Hepatocyte (in vitro differentiated cells): ENCODE measurements at regions not wholly inside any gene's neighbourhood (a gene's known extent, or its start where the extent isn't known, plus 50 kb on each side); places are given as distances from the start of the nearest gene placed in this dataset.

Source experiments
- DNase-seq: peaks from one replicate; pipeline ENCODE4 v3.0.0-alpha.2; 2016; ENCODE audit warnings: low spot score
- H2AFZ ChIP-seq: fragments of 200-600 bp; sonication (generic); 2 replicates; pipeline ENCODE4 v1.6.0; 2016; ENCODE audit warnings: antibody characterized with exemption, mild to moderate bottlenecking
- H3K27ac ChIP-seq: fragments of 200-600 bp; sonication (generic); 2 replicates; pipeline ENCODE4 v1.5.1; 2016; ENCODE audit warnings: mild to moderate bottlenecking
- H3K27me3 ChIP-seq: fragments of 200-600 bp; sonication (generic); 2 replicates; pipeline ENCODE4 v1.6.1; 2016
- H3K36me3 ChIP-seq: fragments of 200-600 bp; sonication (generic); replicated peaks from 2 replicates; pipeline ENCODE4 v1.5.1; 2016; ENCODE audit warnings: low read depth; ENCODE audit not compliant: insufficient read depth
- H3K4me1 ChIP-seq: fragments of 200-600 bp; sonication (generic); 2 replicates; pipeline ENCODE4 v1.5.1; 2016; ENCODE audit warnings: mild to moderate bottlenecking, moderate library complexity; ENCODE audit not compliant: insufficient read depth
- H3K4me2 ChIP-seq: fragments of 200-600 bp; sonication (generic); 2 replicates; pipeline ENCODE4 v1.6.0; 2016
- H3K4me3 ChIP-seq: fragments of 200-600 bp; sonication (generic); 2 replicates; pipeline ENCODE4 v1.5.1; 2016; ENCODE audit warnings: mild to moderate bottlenecking
- H3K79me2 ChIP-seq: fragments of 200-600 bp; sonication (generic); 2 replicates; pipeline ENCODE4 v1.6.0; 2017; ENCODE audit warnings: mild to moderate bottlenecking
- H3K9me2 ChIP-seq: fragments of 200-600 bp; sonication (generic); replicated peaks from 2 replicates; pipeline ENCODE4 v1.6.0; 2017; ENCODE audit warnings: mild to moderate bottlenecking; ENCODE audit not compliant: insufficient read depth
- H3K9me3 ChIP-seq: fragments of 200-600 bp; sonication (generic); 2 replicates; pipeline ENCODE4 v1.5.1; 2016; ENCODE audit warnings: low read depth, mild to moderate bottlenecking
- H4K20me1 ChIP-seq: fragments of 200-600 bp; sonication (generic); 2 replicates; pipeline ENCODE4 v1.6.0; 2016; ENCODE audit warnings: mild to moderate bottlenecking; ENCODE audit not compliant: insufficient read depth, poor library complexity, severe bottlenecking
- EZH2 ChIP-seq: fragments of 200-600 bp; sonication (generic); IDR thresholded peaks from 2 replicates; pipeline ENCODE4 v1.6.1; 2016; ENCODE audit warnings: antibody characterized with exemption, mild to moderate bottlenecking, borderline replicate concordance
- EZH2phosphoT487 ChIP-seq: fragments of 200-600 bp; sonication (generic); IDR thresholded peaks from one replicate; pipeline ENCODE4 v1.6.1; 2018; ENCODE audit warnings: antibody characterized with exemption, mild to moderate bottlenecking, low read depth, moderate library complexity; ENCODE audit not compliant: unreplicated experiment, severe bottlenecking
- WGBS: methylation state at CpG from one replicate; pipeline ENCODE4 v1.1.6; 2016; ENCODE audit warnings: low lambda C conversion rate; ENCODE audit errors: missing lambda C conversion rate; 5-methylcytosine and 5-hydroxymethylcytosine counted together
- TF ChIP-seq, protein P1 (sequence below): fragments of 200-600 bp; sonication (generic); IDR thresholded peaks from 2 replicates; pipeline ENCODE4 v1.5.1; 2016; ENCODE audit warnings: antibody characterized with exemption, mild to moderate bottlenecking; ENCODE audit not compliant: poor library complexity

DNA sequence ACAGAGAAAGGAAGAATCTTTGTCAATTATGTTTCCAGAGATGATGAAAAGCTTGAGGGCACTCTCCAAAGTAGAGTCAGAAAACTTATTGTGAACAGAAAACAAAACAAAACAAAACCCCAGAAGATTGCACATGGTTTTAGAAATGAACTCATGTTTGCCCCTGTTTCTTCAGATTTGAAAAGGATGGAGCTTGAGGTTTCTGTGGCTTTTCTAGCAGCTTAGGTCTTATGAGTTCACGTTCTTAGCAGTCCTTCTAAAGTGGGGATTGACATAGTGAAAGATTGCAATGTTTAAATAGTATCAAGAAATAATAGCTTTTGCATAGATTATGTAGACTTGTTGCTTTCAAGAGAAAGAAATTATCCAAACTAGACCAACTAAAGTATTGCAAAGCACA, 421.8 kb downstream of the GBA3 start:
- H4K20me1 ChIP-seq: no peaks in the 10 kb centered on the region
- DNase-seq: no peak
- 73% methylated on average over 1 of the region's 1 CpG for WGBS
- H3K9me2 ChIP-seq: no peaks in the 10 kb centered on the region
- H3K9me3 ChIP-seq: no peaks in the 10 kb centered on the region
- TF ChIP-seq EZH2phosphoT487: no peak
- TF ChIP-seq, protein P1, sequence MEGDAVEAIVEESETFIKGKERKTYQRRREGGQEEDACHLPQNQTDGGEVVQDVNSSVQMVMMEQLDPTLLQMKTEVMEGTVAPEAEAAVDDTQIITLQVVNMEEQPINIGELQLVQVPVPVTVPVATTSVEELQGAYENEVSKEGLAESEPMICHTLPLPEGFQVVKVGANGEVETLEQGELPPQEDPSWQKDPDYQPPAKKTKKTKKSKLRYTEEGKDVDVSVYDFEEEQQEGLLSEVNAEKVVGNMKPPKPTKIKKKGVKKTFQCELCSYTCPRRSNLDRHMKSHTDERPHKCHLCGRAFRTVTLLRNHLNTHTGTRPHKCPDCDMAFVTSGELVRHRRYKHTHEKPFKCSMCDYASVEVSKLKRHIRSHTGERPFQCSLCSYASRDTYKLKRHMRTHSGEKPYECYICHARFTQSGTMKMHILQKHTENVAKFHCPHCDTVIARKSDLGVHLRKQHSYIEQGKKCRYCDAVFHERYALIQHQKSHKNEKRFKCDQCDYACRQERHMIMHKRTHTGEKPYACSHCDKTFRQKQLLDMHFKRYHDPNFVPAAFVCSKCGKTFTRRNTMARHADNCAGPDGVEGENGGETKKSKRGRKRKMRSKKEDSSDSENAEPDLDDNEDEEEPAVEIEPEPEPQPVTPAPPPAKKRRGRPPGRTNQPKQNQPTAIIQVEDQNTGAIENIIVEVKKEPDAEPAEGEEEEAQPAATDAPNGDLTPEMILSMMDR: no peak
- no peak for TF ChIP-seq EZH2
- no peak overlapping the region for H3K4me2 ChIP-seq
- no peaks in the 10 kb centered on the region for H3K79me2 ChIP-seq
- no peak overlapping the region for H3K4me3 ChIP-seq
- no peaks in the 10 kb centered on the region for H3K36me3 ChIP-seq
- H3K4me1 ChIP-seq: no peaks in the 10 kb centered on the region
- H3K27me3 ChIP-seq: no peaks in the 10 kb centered on the region
- H2AFZ ChIP-seq: no peak overlapping the region
- no peak overlapping the region for H3K27ac ChIP-seq

DNA sequence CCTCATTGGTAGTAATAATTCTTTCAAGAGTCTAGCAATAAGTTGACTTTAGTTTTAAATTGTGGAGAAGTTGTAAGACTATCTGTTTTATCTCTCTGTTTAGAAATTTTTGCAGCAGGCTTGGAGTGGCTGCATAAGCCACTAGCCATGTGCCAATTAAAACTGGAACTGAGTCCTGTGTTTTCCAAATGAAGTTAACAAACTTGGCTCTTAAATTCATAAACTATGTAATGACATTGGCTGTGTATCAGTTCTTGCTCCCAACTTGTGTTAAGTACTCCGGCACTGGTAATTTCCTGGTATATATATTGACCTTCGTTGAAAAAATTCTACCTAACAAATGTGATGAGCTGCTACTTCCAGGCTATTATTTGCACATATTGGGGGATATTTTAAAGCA, 420.4 kb downstream of the GBA3 start:
- H2AFZ ChIP-seq: no peak overlapping the region
- no peaks in the 10 kb centered on the region for H3K4me1 ChIP-seq
- no peak overlapping the region for H3K27ac ChIP-seq
- no peaks in the 10 kb centered on the region for H3K36me3 ChIP-seq
- DNase-seq: no peak
- TF ChIP-seq, protein P1: no peak
- no peak for TF ChIP-seq EZH2
- TF ChIP-seq EZH2phosphoT487: no peak
- H3K9me2 ChIP-seq: no peaks in the 10 kb centered on the region
- no peak overlapping the region for H3K4me3 ChIP-seq
- H4K20me1 ChIP-seq: no peaks in the 10 kb centered on the region
- H3K4me2 ChIP-seq: no peak overlapping the region
- WGBS: 85% methylated on average over 2 of the region's 2 CpGs
- H3K79me2 ChIP-seq: no peaks in the 10 kb centered on the region
- H3K27me3 ChIP-seq: no peaks in the 10 kb centered on the region
- H3K9me3 ChIP-seq: no peaks in the 10 kb centered on the region

DNA sequence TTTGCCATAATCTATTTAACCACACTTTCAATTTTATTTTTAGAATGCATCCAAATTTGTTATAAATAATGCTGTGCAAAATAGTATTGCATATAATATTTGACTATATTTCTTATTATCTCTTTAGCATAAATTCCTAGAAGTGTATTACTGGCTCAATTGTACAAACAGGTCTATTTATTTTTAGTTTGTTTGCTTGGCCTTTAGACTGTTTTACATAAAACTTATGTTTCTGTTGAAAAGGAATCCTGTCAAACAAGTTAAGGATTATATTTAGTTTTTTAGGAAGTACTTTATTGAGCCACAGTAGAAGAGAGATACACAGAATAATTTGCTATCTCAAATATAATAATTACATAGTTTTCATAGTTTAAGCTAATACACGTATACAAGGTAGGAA, 413.8 kb downstream of the GBA3 start:
- Histone ChIP-seq H3K9me3 (no peaks in the 10 kb centered on the region), H3K4me1 (no peaks in the 10 kb centered on the region), H3K27ac (no peak overlapping the region), H3K36me3 (no peaks in the 10 kb centered on the region), H3K4me3 (no peak overlapping the region), H2AFZ (no peak overlapping the region), H3K9me2 (no peaks in the 10 kb centered on the region), H3K79me2 (no peaks in the 10 kb centered on the region), H4K20me1 (no peaks in the 10 kb centered on the region), H3K4me2 (no peak overlapping the region), H3K27me3 (no peaks in the 10 kb centered on the region)
- TF ChIP-seq, protein P1: no peak
- no peak for TF ChIP-seq EZH2
- TF ChIP-seq EZH2phosphoT487: no peak
- DNase-seq: no peak
- WGBS: 77% methylated on average over 1 of the region's 1 CpG

DNA sequence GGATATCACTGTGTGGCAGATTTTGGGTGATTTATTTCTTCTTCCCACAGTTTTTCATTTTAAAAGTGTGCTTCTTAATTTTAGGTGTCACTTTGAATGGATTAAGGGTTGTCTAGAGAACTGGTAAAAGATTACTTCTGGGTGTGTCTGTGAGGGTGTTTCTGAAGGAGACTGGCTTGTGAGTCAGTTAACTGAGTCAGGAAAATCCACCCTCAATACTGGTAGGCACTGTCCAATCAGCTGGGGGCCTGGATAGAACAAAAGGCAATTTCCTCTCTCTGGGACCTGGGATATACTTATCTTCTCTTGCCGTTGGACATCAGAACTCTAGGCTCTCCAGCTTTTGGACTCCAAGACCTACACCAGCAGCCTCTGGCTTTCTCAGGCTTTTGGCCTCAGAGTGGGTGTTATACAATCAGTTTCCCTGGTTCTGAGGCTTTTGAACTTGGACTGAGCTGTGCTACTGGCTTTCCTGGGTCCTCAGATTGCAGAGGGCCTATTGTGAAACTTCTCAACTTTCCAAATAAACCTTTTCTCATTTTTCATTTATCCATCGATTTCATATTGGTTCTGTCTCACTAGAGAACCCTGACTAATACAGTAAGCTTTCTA, 413.1 kb downstream of the GBA3 start:
- Histone ChIP-seq H3K4me1 (no peaks in the 10 kb centered on the region), H3K4me2 (no peak overlapping the region), H3K9me2 (no peaks in the 10 kb centered on the region), H3K36me3 (no peaks in the 10 kb centered on the region), H3K79me2 (no peaks in the 10 kb centered on the region), H3K27me3 (no peaks in the 10 kb centered on the region), H2AFZ (no peak overlapping the region), H3K27ac (no peak overlapping the region), H4K20me1 (no peaks in the 10 kb centered on the region), H3K9me3 (no peaks in the 10 kb centered on the region), H3K4me3 (no peak overlapping the region)
- no peak for TF ChIP-seq EZH2phosphoT487
- TF ChIP-seq EZH2: no peak
- TF ChIP-seq, protein P1: no peak
- no peak for DNase-seq
- 100% methylated on average over 2 of the region's 2 CpGs for WGBS
